CD4-positive, alpha-beta T cell (primary cell): ENCODE measurements at regions not wholly inside any gene's neighbourhood (a gene's known extent, or its start where the extent isn't known, plus 50 kb on each side); places are given as distances from the start of the nearest gene placed in this dataset.
"Not testable (repeated sequence)": the region's sequence is repeated elsewhere in the genome, so short reads cannot be mapped to it uniquely, and the experiment has no call there.

ENCODE experiments used
- ATAC-seq: fragments of 200-7000 bp; cut with Tn5 transposase; one replicate; pipeline ENCODE4 v1.10.0; 2022; ENCODE audit warnings: mild to moderate bottlenecking; ENCODE audit not compliant: poor library complexity
- CTCF ChIA-PET: fragments of 350-600 bp; sonication (Branson Sonifier 250); formaldehyde crosslinking; loops from one replicate; lab custom pipeline; 2021; ENCODE audit warnings: antibody characterized with exemption, inconsistent platforms; lab: Charles Lee
- POLR2A ChIA-PET: fragments of 350-600 bp; sonication (Branson Sonifier 250); formaldehyde crosslinking; loops from one replicate; lab custom pipeline; 2021; ENCODE audit warnings: antibody characterized with exemption, inconsistent platforms; lab: Charles Lee
- DNase-seq, 14 experiments: peaks; one replicate each; pipeline ENCODE4 v3.0.0-alpha.2; 2013 to 2020; ENCODE audit warnings: mixed read lengths in 2 of 14
- H3K27ac ChIP-seq, 2 donors: one replicate each; pipeline versions ENCODE4 v1.5.1 to v1.7.0; 2013; ENCODE audit warnings: low read length in 2 of 2, low read depth in 1 of 2, mild to moderate bottlenecking in 1 of 2
- H3K27me3 ChIP-seq, 2 experiments: 1 replicate in 1 of 2; 2 replicates in 1 of 2; pipeline versions ENCODE4 v1.6.1 to v1.7.0; 2013; ENCODE audit warnings: low read length in 2 of 2, control low read depth in 1 of 2, mild to moderate bottlenecking in 1 of 2, moderate library complexity in 1 of 2; ENCODE audit not compliant: insufficient read depth in 2 of 2, control insufficient read depth in 1 of 2
- H3K36me3 ChIP-seq: one replicate; pipeline ENCODE4 v1.6.1; 2013; ENCODE audit warnings: low read length, control low read depth; ENCODE audit not compliant: insufficient read depth
- H3K4me1 ChIP-seq: one replicate; pipeline ENCODE4 v1.6.1; 2013; ENCODE audit warnings: low read length, control low read depth; ENCODE audit not compliant: insufficient read depth
- H3K4me3 ChIP-seq: one replicate; pipeline ENCODE4 v1.5.1; 2013; ENCODE audit warnings: mild to moderate bottlenecking, low read length, moderate library complexity
- H3K9me3 ChIP-seq, 2 experiments: 1 replicate in 1 of 2; 2 replicates in 1 of 2; pipeline versions ENCODE4 v1.6.1 to v1.7.0; 2013; ENCODE audit warnings: low read length in 2 of 2, mild to moderate bottlenecking in 2 of 2, control low read depth in 1 of 2, moderate library complexity in 1 of 2; ENCODE audit not compliant: control insufficient read depth in 1 of 2, insufficient read depth in 1 of 2
- H3K27ac Mint-ChIP-seq: one replicate; pipeline ENCODE4 v1.8.0; 2020; ENCODE audit warnings: mixed read lengths
- H3K27me3 Mint-ChIP-seq: one replicate; pipeline ENCODE4 v1.8.0; 2021; ENCODE audit warnings: mixed read lengths
- H3K36me3 Mint-ChIP-seq: one replicate; pipeline ENCODE4 v1.8.0; 2021; ENCODE audit warnings: low read depth, mixed read lengths
- H3K4me1 Mint-ChIP-seq: one replicate; pipeline ENCODE4 v1.8.0; 2021; ENCODE audit warnings: low read depth, mixed read lengths
- H3K4me3 Mint-ChIP-seq: one replicate; pipeline ENCODE4 v1.8.0; 2020; ENCODE audit warnings: mild to moderate bottlenecking, mixed read lengths
- H3K9me3 Mint-ChIP-seq: one replicate; pipeline ENCODE4 v1.8.0; 2020; ENCODE audit warnings: mixed read lengths
- intact Hi-C, 2 experiments: fragments of 100-400 bp; cut with DNase I in 1 of 2; cut with micrococcal nuclease in 1 of 2; formaldehyde crosslinking; loops; one replicate each; pipeline versions ENCODE4 v1.15.1 to v1.9.0; 2023 to 2025; cut with DNase I, micrococcal nuclease
- TF ChIP-seq, protein P1 (sequence below): fragments of 200-600 bp; IDR thresholded peaks from one replicate; pipeline ENCODE4 v1.8.0; 2022; ENCODE audit warnings: antibody characterized with exemption, mild to moderate bottlenecking

DNA sequence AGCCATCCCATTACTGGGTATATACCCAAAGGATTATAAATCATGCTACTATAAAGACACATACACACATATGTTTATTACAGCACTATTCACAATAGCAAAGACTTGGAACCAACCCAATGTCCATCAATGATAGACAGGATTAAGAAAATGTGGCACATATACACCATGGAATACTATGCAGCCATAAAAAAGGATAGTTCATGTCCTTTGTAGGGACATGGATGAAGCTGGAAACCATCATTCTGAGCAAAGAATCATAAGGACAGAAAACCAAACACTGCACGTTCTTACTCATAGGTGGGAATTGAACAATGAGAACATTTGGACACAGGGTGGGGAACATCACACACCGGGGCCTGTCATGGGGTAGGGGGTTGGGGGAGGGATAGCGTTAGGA, 60.3 kb upstream of the NMU start:
- intact Hi-C loops, CTCF ChIA-PET, H3K4me3 ChIP-seq, H3K4me3 Mint-ChIP-seq, DNase-seq, H3K27ac Mint-ChIP-seq, H3K36me3 ChIP-seq, POLR2A ChIA-PET, H3K27ac ChIP-seq, H3K27me3 ChIP-seq, H3K4me1 Mint-ChIP-seq, H3K9me3 ChIP-seq, H3K9me3 Mint-ChIP-seq, H3K4me1 ChIP-seq, H3K36me3 Mint-ChIP-seq, ATAC-seq: not testable (repeated sequence)
- peaks cover 68% of the 10 kb centered on the region for H3K27me3 Mint-ChIP-seq

DNA sequence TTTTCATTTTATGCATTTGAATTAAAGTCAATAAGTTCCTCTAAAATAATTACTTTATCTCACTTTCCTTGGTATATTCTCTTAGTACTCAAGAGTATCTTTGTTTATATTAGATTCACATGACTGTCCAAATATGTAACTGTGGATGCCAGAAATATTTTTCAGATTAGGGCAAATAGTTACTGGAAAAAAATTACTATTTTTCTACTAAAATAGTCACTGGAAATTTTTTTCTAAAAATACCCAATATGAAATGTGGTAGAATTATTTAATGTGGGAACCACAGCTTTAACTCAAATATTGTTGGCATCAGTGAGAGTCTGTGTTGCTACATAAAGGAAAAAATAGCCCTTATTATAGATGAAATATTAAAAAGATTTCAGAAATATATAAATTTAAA, 70.4 kb upstream of the NMU start:
- Mint-ChIP-seq H3K9me3 (no peaks in the 10 kb centered on the region), H3K27ac (no peak overlapping the region), H3K4me3 (no peak overlapping the region), H3K4me1 (no peaks in the 10 kb centered on the region), H3K27me3 (peaks cover 16% of the 10 kb centered on the region), H3K36me3 (no peaks in the 10 kb centered on the region)
- Histone ChIP-seq H3K27me3 (no peaks in the 10 kb centered on the region), H3K27ac (no peak overlapping the region), H3K4me1 (no peaks in the 10 kb centered on the region), H3K9me3 (no peaks in the 10 kb centered on the region), H3K4me3 (no peak overlapping the region), H3K36me3 (no peaks in the 10 kb centered on the region)
- POLR2A ChIA-PET: no interaction called here
- TF ChIP-seq, protein P1, sequence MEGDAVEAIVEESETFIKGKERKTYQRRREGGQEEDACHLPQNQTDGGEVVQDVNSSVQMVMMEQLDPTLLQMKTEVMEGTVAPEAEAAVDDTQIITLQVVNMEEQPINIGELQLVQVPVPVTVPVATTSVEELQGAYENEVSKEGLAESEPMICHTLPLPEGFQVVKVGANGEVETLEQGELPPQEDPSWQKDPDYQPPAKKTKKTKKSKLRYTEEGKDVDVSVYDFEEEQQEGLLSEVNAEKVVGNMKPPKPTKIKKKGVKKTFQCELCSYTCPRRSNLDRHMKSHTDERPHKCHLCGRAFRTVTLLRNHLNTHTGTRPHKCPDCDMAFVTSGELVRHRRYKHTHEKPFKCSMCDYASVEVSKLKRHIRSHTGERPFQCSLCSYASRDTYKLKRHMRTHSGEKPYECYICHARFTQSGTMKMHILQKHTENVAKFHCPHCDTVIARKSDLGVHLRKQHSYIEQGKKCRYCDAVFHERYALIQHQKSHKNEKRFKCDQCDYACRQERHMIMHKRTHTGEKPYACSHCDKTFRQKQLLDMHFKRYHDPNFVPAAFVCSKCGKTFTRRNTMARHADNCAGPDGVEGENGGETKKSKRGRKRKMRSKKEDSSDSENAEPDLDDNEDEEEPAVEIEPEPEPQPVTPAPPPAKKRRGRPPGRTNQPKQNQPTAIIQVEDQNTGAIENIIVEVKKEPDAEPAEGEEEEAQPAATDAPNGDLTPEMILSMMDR: no peak
- DNase-seq (no peak), ATAC-seq (no peak)
- CTCF ChIA-PET: no interaction called here
- intact Hi-C loops: no loop called here

DNA sequence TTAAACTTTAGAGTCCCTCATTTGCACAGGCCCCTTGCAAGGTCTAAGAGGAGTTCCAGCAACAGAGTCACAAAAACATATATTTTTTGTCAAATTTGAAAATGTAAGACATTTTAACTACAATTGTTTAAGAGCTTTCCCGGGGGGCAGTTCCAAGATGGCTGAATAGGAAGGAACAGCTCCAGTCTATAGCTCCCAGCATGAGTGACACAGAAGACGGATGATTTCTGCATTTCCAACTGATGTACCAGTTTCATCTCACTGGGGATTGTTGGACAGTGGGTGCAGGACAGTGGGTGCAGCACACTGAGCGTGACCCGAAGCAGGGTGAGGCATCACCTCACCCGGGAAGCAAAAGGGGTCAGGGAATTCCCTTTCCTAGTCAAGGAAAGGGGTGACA, 71.4 kb upstream of the NMU start:
- Histone ChIP-seq H3K36me3 (no peaks in the 10 kb centered on the region), H3K4me3 (no peak overlapping the region), H3K27me3 (no peaks in the 10 kb centered on the region), H3K27ac (no peak overlapping the region), H3K9me3 (no peaks in the 10 kb centered on the region), H3K4me1 (no peaks in the 10 kb centered on the region)
- Mint-ChIP-seq H3K36me3 (no peaks in the 10 kb centered on the region), H3K9me3 (no peaks in the 10 kb centered on the region), H3K27me3 (peaks cover 15% of the 10 kb centered on the region), H3K4me3 (no peak overlapping the region), H3K4me1 (no peaks in the 10 kb centered on the region), H3K27ac (no peak overlapping the region)
- POLR2A ChIA-PET: no interaction called here
- no peak for ATAC-seq
- DNase-seq: no peak
- TF ChIP-seq, protein P1: no peak
- CTCF ChIA-PET: no interaction called here
- intact Hi-C loops: no loop called here

DNA sequence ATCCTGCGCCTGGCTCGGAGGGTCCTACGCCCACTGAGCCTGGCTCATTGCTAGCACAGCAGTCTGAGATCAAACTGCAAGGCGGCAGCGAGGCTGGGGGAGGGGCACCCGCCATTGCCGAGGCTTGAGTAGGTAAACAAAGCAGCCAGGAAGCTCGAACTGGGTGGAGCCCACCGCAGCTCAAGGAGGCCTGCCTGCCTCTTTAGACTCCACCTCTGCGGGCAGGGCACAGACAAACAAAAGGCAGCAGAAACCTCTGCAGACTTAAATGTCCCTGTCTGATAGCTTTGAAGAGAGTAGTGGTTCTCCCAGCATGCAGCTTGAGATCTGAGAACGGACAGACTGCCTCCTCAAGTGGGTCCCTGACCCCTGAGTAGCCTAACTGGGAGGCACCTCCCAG, 71.9 kb upstream of the NMU start:
- not testable (repeated sequence) for H3K4me3 Mint-ChIP-seq

DNA sequence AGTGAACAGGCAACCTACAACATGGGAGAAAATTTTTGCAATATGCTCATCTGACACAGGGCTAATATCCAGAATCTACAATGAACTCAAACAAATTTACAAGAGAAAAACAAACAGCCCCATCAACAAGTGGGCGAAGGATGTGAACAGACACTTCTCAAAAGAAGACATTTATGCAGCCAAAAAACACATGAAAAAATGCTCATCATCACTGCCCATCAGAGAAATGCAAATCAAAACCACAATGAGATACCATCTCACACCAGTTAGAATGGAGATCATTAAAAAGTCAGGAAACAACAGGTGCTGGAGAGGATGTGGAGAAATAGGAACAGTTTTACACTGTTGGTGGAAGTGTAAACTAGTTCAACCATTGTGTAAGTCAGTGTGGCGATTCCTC, 76.7 kb upstream of the NMU start:
- H3K9me3 ChIP-seq, H3K36me3 Mint-ChIP-seq, CTCF ChIA-PET, H3K4me1 Mint-ChIP-seq, DNase-seq, H3K27me3 Mint-ChIP-seq, intact Hi-C loops, ATAC-seq, H3K27ac ChIP-seq, H3K4me3 ChIP-seq, POLR2A ChIA-PET, H3K4me1 ChIP-seq, H3K36me3 ChIP-seq, H3K27ac Mint-ChIP-seq, H3K9me3 Mint-ChIP-seq, H3K4me3 Mint-ChIP-seq, H3K27me3 ChIP-seq: not testable (repeated sequence)

More for the DNA sequence above, 71.9 kb upstream of the NMU start:
- H3K9me3 ChIP-seq, H3K9me3 Mint-ChIP-seq, H3K4me1 ChIP-seq, POLR2A ChIA-PET, H3K27ac Mint-ChIP-seq, CTCF ChIA-PET, H3K4me3 ChIP-seq, H3K27ac ChIP-seq, H3K36me3 ChIP-seq, intact Hi-C loops, H3K36me3 Mint-ChIP-seq, H3K4me1 Mint-ChIP-seq, ATAC-seq, H3K27me3 ChIP-seq: not testable (repeated sequence)
- peaks cover 13% of the 10 kb centered on the region for H3K27me3 Mint-ChIP-seq
- peak in 1 of 14 experiments; percentile 32 for DNase-seq
